ENCODE measurements at regions not wholly inside any gene's neighbourhood (a gene's known extent, or its start where the extent isn't known, plus 50 kb on each side); places are given as distances from the start of the nearest gene placed in this dataset.

DNA sequence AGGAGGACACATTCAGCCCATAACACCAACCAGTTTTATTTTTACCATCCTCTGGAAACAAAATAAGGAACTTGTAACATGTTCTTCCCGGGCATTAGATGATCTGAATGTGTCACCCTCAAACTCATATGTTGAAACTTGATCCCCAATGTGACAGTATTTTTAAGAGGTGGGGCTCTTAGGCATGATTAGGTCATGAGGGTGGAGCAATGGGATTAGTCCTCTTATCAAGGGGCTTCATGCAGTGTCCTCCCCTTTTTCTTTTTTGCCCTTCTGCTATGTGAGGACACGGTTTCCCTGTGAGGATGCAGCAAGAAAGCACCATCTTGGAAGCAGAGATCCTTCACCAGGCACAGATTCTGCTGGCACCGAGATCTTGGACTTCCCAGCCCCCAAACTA, 401.5 kb upstream of the TRIB2 start:
- ChIA-PET CTCF (no interaction called here), POLR2A (no interaction called here), RAD21 (ENCODE audit: low non-redundant PET in 1 of 2, low total read pairs in 2 of 2, uncharacterized antibody in 2 of 2, unreplicated experiment in 2 of 2) (no interaction called here)
- BruUV-seq (replicated peaks): no TSS peak
- no peak for ATAC-seq
- TF ChIP-seq, protein P1, sequence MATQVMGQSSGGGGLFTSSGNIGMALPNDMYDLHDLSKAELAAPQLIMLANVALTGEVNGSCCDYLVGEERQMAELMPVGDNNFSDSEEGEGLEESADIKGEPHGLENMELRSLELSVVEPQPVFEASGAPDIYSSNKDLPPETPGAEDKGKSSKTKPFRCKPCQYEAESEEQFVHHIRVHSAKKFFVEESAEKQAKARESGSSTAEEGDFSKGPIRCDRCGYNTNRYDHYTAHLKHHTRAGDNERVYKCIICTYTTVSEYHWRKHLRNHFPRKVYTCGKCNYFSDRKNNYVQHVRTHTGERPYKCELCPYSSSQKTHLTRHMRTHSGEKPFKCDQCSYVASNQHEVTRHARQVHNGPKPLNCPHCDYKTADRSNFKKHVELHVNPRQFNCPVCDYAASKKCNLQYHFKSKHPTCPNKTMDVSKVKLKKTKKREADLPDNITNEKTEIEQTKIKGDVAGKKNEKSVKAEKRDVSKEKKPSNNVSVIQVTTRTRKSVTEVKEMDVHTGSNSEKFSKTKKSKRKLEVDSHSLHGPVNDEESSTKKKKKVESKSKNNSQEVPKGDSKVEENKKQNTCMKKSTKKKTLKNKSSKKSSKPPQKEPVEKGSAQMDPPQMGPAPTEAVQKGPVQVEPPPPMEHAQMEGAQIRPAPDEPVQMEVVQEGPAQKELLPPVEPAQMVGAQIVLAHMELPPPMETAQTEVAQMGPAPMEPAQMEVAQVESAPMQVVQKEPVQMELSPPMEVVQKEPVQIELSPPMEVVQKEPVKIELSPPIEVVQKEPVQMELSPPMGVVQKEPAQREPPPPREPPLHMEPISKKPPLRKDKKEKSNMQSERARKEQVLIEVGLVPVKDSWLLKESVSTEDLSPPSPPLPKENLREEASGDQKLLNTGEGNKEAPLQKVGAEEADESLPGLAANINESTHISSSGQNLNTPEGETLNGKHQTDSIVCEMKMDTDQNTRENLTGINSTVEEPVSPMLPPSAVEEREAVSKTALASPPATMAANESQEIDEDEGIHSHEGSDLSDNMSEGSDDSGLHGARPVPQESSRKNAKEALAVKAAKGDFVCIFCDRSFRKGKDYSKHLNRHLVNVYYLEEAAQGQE (IDR thresholded peaks at IDR 0.05; ENCODE audit: low read depth): no peak
- TF ChIP-seq ZFX (IDR thresholded peaks at IDR 0.05) (no peak), YY1 (IDR thresholded peaks at IDR 0.05; ENCODE audit: extremely low read depth, insufficient replicate concordance, low read depth, low read length) (no peak), FOSL1 (IDR thresholded peaks at IDR 0.05; ENCODE audit: low read depth) (no peak), RAD21 (IDR thresholded peaks at IDR 0.05; ENCODE audit: low read depth) (no peak), JUND (IDR thresholded peaks at IDR 0.05) (no peak), TCF7L2 (IDR thresholded peaks at IDR 0.05; ENCODE audit: borderline replicate concordance, extremely low read depth, insufficient read depth, insufficient read length) (no peak), EZH2phosphoT487 (IDR thresholded peaks at IDR 0.05; ENCODE audit: borderline replicate concordance) (no peak), EZH2 (IDR thresholded peaks at IDR 0.05) (no peak), ZNF274 (IDR thresholded peaks at IDR 0.05; ENCODE audit: low read depth, low read length) (no peak), CBX3 (IDR thresholded peaks at IDR 0.05; ENCODE audit: low read depth) (no peak), SIN3A (IDR thresholded peaks at IDR 0.05; ENCODE audit: low read depth) (no peak), POLR2AphosphoS5 (IDR thresholded peaks at IDR 0.05; ENCODE audit: low read depth, low read length) (no peak), CEBPB (IDR thresholded peaks at IDR 0.05; ENCODE audit: low read depth) (no peak), POLR2A (IDR thresholded peaks at IDR 0.05; ENCODE audit: borderline replicate concordance, extremely low read depth, insufficient read depth, insufficient read length) (no peak)
- TF ChIP-seq, protein P2, sequence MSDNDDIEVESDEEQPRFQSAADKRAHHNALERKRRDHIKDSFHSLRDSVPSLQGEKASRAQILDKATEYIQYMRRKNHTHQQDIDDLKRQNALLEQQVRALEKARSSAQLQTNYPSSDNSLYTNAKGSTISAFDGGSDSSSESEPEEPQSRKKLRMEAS (IDR thresholded peaks at IDR 0.05): no peak
- TF ChIP-seq, protein P3, sequence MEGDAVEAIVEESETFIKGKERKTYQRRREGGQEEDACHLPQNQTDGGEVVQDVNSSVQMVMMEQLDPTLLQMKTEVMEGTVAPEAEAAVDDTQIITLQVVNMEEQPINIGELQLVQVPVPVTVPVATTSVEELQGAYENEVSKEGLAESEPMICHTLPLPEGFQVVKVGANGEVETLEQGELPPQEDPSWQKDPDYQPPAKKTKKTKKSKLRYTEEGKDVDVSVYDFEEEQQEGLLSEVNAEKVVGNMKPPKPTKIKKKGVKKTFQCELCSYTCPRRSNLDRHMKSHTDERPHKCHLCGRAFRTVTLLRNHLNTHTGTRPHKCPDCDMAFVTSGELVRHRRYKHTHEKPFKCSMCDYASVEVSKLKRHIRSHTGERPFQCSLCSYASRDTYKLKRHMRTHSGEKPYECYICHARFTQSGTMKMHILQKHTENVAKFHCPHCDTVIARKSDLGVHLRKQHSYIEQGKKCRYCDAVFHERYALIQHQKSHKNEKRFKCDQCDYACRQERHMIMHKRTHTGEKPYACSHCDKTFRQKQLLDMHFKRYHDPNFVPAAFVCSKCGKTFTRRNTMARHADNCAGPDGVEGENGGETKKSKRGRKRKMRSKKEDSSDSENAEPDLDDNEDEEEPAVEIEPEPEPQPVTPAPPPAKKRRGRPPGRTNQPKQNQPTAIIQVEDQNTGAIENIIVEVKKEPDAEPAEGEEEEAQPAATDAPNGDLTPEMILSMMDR (IDR thresholded peaks at IDR 0.05 in 2 of 3, conservative IDR thresholded peaks at IDR 0.05 in 1 of 3; ENCODE audit: borderline replicate concordance in 1 of 3, insufficient read depth in 1 of 3, low read depth in 2 of 3, low read length in 2 of 3): no peak
- Histone ChIP-seq H3K9me2 (ENCODE audit: insufficient read depth) (no peaks in the 10 kb centered on the region), H3K79me2 (ENCODE audit: insufficient read depth, low read length) (no peaks in the 10 kb centered on the region), H3K9ac (ENCODE audit: low read length) (no peak overlapping the region), H3K27ac (ENCODE audit: low read depth, low read length) (no peak overlapping the region), H3K4me3 (replicated peaks in 1 of 2; ENCODE audit: low read depth in 1 of 2, low read length in 2 of 2) (no peak overlapping the region), H3K27me3 (ENCODE audit: insufficient read depth, low read length) (no peaks in the 10 kb centered on the region), H3K9me3 (ENCODE audit: control insufficient read depth in 1 of 2, insufficient read depth in 1 of 2, low read depth in 1 of 2, low read length in 2 of 2) (no peaks in the 10 kb centered on the region), H4K20me1 (ENCODE audit: insufficient read depth) (no peaks in the 10 kb centered on the region), H2AFZ (ENCODE audit: low read depth, low read length, poor library complexity, severe bottlenecking) (no peak overlapping the region), H3K4me1 (ENCODE audit: control insufficient read depth in 1 of 2, insufficient read depth in 2 of 2, low read length in 2 of 2) (no peaks in the 10 kb centered on the region; a peak in 1 of 4 replicates), H3K4me2 (ENCODE audit: low read length) (no peak overlapping the region), H3K36me3 (ENCODE audit: control insufficient read depth in 1 of 2, insufficient read depth in 2 of 2, low read length in 2 of 2) (no peaks in the 10 kb centered on the region)
- DNase-seq (ENCODE audit: low read depth, low spot score): no peak
- intact Hi-C loops (cut with micrococcal nuclease): no loop called here
